HUES6 (cell line): ENCODE measurements at regions not wholly inside any gene's neighbourhood (a gene's known extent, or its start where the extent isn't known, plus 50 kb on each side); places are given as distances from the start of the nearest gene placed in this dataset.

Source experiments
- H3K27ac ChIP-seq: 2 replicates; pipeline ENCODE4 v1.7.0; 2013; ENCODE audit warnings: low read depth, mild to moderate bottlenecking, low read length, inconsistent platforms
- H3K27me3 ChIP-seq: 2 replicates; pipeline ENCODE4 v1.6.1; 2013; ENCODE audit warnings: low read length; ENCODE audit not compliant: control insufficient read depth, insufficient read depth
- H3K36me3 ChIP-seq: 2 replicates; pipeline ENCODE4 v1.6.1; 2013; ENCODE audit warnings: low read length; ENCODE audit not compliant: control insufficient read depth, insufficient read depth
- H3K4me1 ChIP-seq: 2 replicates; pipeline ENCODE4 v1.6.1; 2013; ENCODE audit warnings: low read length; ENCODE audit not compliant: control insufficient read depth, insufficient read depth
- H3K4me3 ChIP-seq: 2 replicates; pipeline ENCODE4 v1.5.1; 2013; ENCODE audit warnings: low read depth, low read length
- H3K9ac ChIP-seq: one replicate; pipeline ENCODE4 v1.6.1; 2013; ENCODE audit warnings: mild to moderate bottlenecking, low read length
- H3K9me3 ChIP-seq: 2 replicates; pipeline ENCODE4 v1.6.1; 2013; ENCODE audit warnings: low read depth, low read length; ENCODE audit not compliant: control insufficient read depth, insufficient read depth

- no peaks in the 10 kb centered on the region for H3K9me3 ChIP-seq
- H3K4me3 ChIP-seq = no peak overlapping the region
- no peak overlapping the region for H3K27ac ChIP-seq
- no peaks in the 10 kb centered on the region for H3K4me1 ChIP-seq
- 0 out of 2 replicates have a peak, but pooled peaks cover 3% of the 10 kb centered on the region for H3K27me3 ChIP-seq
- no peaks in the 10 kb centered on the region for H3K36me3 ChIP-seq
- H3K9ac ChIP-seq = no peak overlapping the region
Observed at GRCh38 chr12:13769966-13770365, 211.4 kb downstream of the GRIN2B start.

GRCh38 chr12:13769273-13769672, 212.1 kb downstream of the GRIN2B start:
- H3K4me1 ChIP-seq = no peaks in the 10 kb centered on the region
- H3K27ac ChIP-seq = no peak overlapping the region
- H3K36me3 ChIP-seq = no peaks in the 10 kb centered on the region
- H3K9ac ChIP-seq = no peak overlapping the region
- no peak overlapping the region for H3K4me3 ChIP-seq
- H3K27me3 ChIP-seq = 0 out of 2 replicates have a peak, but pooled peaks cover 3% of the 10 kb centered on the region
- H3K9me3 ChIP-seq = no peaks in the 10 kb centered on the region

GRCh38 chr12:13764748-13765147, 216.7 kb downstream of the GRIN2B start:
- H3K9ac ChIP-seq = no peak overlapping the region
- no peaks in the 10 kb centered on the region for H3K36me3 ChIP-seq
- no peaks in the 10 kb centered on the region; the same call in 1 of the 2 replicates for H3K27me3 ChIP-seq
- no peak overlapping the region for H3K27ac ChIP-seq
- no peaks in the 10 kb centered on the region for H3K4me1 ChIP-seq
- no peaks in the 10 kb centered on the region for H3K9me3 ChIP-seq
- H3K4me3 ChIP-seq = no peak overlapping the region

- peak overlapping the region; percentile 38 for H3K4me3 ChIP-seq
- no peak overlapping the region for H3K9ac ChIP-seq
- no peak overlapping the region for H3K27ac ChIP-seq
- H3K4me1 ChIP-seq = peaks cover 39% of the 10 kb centered on the region
- H3K36me3 ChIP-seq = no peaks in the 10 kb centered on the region
- peaks cover 77% of the 10 kb centered on the region for H3K27me3 ChIP-seq
- H3K9me3 ChIP-seq = no peaks in the 10 kb centered on the region
Observed at GRCh38 chr12:13749389-13749788, 232.0 kb downstream of the GRIN2B start.

GRCh38 chr12:13745111-13745860, 236.1 kb downstream of the GRIN2B start:
- Histone ChIP-seq H3K27me3 (peaks cover 56% of the 10 kb centered on the region), H3K4me3 (no peak overlapping the region), H3K9ac (no peak overlapping the region), H3K36me3 (no peaks in the 10 kb centered on the region), H3K9me3 (no peaks in the 10 kb centered on the region), H3K27ac (no peak overlapping the region), H3K4me1 (peaks cover 31% of the 10 kb centered on the region)

- H3K27me3 ChIP-seq = peaks cover 49% of the 10 kb centered on the region
- no peak overlapping the region for H3K4me3 ChIP-seq
- no peak overlapping the region for H3K9ac ChIP-seq
- H3K9me3 ChIP-seq = no peaks in the 10 kb centered on the region
- H3K4me1 ChIP-seq = peaks cover 24% of the 10 kb centered on the region
- no peak overlapping the region for H3K27ac ChIP-seq
- no peaks in the 10 kb centered on the region for H3K36me3 ChIP-seq
Observed at GRCh38 chr12:13744561-13744960, 236.8 kb downstream of the GRIN2B start.

GRCh38 chr12:13740149-13740545, 241.3 kb downstream of the GRIN2B start:
- H3K9me3 ChIP-seq = no peaks in the 10 kb centered on the region
- H3K9ac ChIP-seq = no peak overlapping the region
- no peak overlapping the region for H3K27ac ChIP-seq
- H3K4me1 ChIP-seq = peaks cover 4% of the 10 kb centered on the region; the same call in 1 of the 2 replicates
- peaks cover 27% of the 10 kb centered on the region for H3K27me3 ChIP-seq
- no peak overlapping the region for H3K4me3 ChIP-seq
- H3K36me3 ChIP-seq = no peaks in the 10 kb centered on the region

GRCh38 chr12:13735734-13736133, 245.7 kb downstream of the GRIN2B start:
- no peak overlapping the region for H3K27ac ChIP-seq
- H3K4me1 ChIP-seq = no peaks in the 10 kb centered on the region
- peaks cover 28% of the 10 kb centered on the region for H3K27me3 ChIP-seq
- H3K4me3 ChIP-seq = no peak overlapping the region
- H3K9me3 ChIP-seq = no peaks in the 10 kb centered on the region
- no peak overlapping the region for H3K9ac ChIP-seq
- H3K36me3 ChIP-seq = no peaks in the 10 kb centered on the region

GRCh38 chr12:13734584-13735152, 246.7 kb downstream of the GRIN2B start:
- Histone ChIP-seq H3K9ac (no peak overlapping the region), H3K4me3 (no peak overlapping the region), H3K36me3 (no peaks in the 10 kb centered on the region), H3K4me1 (0 out of 2 replicates have a peak, but pooled peaks cover 5% of the 10 kb centered on the region), H3K27ac (no peak overlapping the region), H3K27me3 (peaks cover 35% of the 10 kb centered on the region), H3K9me3 (no peaks in the 10 kb centered on the region)

GRCh38 chr12:13727707-13728195, 253.7 kb downstream of the GRIN2B start:
- Histone ChIP-seq H3K9ac (no peak overlapping the region), H3K4me1 (peaks cover 24% of the 10 kb centered on the region), H3K27me3 (peaks cover 64% of the 10 kb centered on the region), H3K27ac (no peak overlapping the region), H3K36me3 (no peaks in the 10 kb centered on the region), H3K4me3 (no peak overlapping the region), H3K9me3 (no peaks in the 10 kb centered on the region)

- Histone ChIP-seq H3K27ac (no peak overlapping the region), H3K9me3 (no peaks in the 10 kb centered on the region), H3K4me1 (peaks cover 19% of the 10 kb centered on the region), H3K9ac (no peak overlapping the region), H3K4me3 (no peak overlapping the region), H3K36me3 (no peaks in the 10 kb centered on the region), H3K27me3 (peaks cover 43% of the 10 kb centered on the region)
Observed at GRCh38 chr12:13725049-13725448, 256.4 kb downstream of the GRIN2B start.
